Ascending aorta (tissue), 2 donors: ENCODE measurements at regions not wholly inside any gene's neighbourhood (a gene's known extent, or its start where the extent isn't known, plus 50 kb on each side); places are given as distances from the start of the nearest gene placed in this dataset.

Experiments
- DNase-seq, 2 donors: peaks; one replicate each; pipeline ENCODE4 v3.0.0-alpha.2; 2019; ENCODE audit warnings: low spot score in 2 of 2
- H3K27ac ChIP-seq, 2 donors: fragments of 200-600 bp; sonication (generic); one replicate each; pipeline ENCODE4 v1.5.1; 2016 to 2017; ENCODE audit warnings: mild to moderate bottlenecking in 1 of 2
- H3K27me3 ChIP-seq: fragments of 200-600 bp; sonication (generic); one replicate; pipeline ENCODE4 v1.5.1; 2017
- H3K36me3 ChIP-seq, 2 donors: fragments of 200-600 bp; sonication (generic); one replicate each; pipeline ENCODE4 v1.5.1; 2016
- H3K4me1 ChIP-seq, 2 donors: fragments of 200-600 bp; sonication (generic); one replicate each; pipeline ENCODE4 v1.5.1; 2016 to 2017; ENCODE audit warnings: mild to moderate bottlenecking in 1 of 2
- H3K4me3 ChIP-seq, 2 donors: fragments of 200-600 bp; sonication (generic); one replicate each; pipeline ENCODE4 v1.5.1; 2016 to 2017; ENCODE audit warnings: mild to moderate bottlenecking in 1 of 2
- H3K9me3 ChIP-seq, 2 donors: fragments of 200-600 bp; sonication (generic); one replicate each; pipeline ENCODE4 v1.5.1; 2016
- intact Hi-C: fragments of 100-400 bp; cut with DNase I; formaldehyde crosslinking; loops from one replicate; pipeline ENCODE4 v1.15.1; 2023
- TF ChIP-seq, protein P1 (sequence below), 3 experiments: fragments of 200-600 bp in 2 of 3; fragments of 450-650 bp in 1 of 3; sonication (generic) in 2 of 3; IDR thresholded peaks; one replicate each; pipeline ENCODE4 v1.5.1; 2016 to 2019; ENCODE audit warnings: antibody characterized with exemption in 3 of 3, mild to moderate bottlenecking in 1 of 3, moderate library complexity in 1 of 3

DNA sequence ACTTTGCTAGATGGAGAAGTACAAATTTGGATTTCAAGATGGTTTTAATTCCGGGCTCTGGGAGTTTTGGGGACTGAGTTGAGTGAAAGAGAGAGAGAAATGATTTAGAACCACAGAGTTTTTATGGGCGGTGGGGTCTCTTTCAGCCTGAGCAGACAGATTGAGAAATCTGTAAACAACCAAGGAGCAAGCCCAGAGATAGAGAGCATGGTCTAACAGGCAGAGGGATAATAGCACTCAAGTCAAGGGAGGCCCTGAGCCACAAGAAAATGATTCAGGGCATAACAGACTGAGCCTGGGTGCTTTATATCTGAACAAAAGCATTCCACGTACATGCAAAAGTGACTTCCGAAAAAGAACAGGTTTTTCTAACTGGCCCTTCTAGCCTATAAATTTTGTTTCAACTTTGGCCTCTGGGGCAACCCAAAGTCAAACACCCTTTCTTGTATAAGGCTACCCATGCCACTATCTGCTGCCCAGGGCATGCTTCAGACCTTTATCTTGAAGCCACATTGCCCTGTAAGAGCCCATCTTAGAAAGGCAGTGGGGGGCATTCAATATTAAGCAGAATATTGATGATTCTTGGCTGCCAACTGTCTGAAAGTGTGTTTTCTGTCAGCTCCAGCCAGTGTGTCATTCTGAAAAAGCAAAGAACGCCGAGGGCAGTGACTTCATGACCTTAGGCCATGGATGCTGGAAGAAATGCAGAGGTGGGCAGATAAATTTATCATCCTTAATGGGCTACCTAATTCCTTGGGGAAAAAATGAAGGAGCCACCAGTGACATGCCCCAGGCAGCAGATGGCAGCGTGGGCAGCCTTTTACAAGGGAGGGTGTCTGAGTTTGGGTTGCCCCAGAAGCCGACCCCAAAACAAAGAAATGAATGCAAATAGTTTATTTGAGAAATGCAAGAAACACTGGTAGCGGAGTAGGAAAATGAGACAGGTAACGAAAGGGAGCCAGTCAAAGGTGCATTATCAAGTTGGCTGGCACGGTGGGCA, 637.6 kb downstream of the MID1IP1 start:
- Histone ChIP-seq H3K27ac (no peak overlapping the region), H3K36me3 (no peaks in the 10 kb centered on the region), H3K4me1 (no peaks in the 10 kb centered on the region), H3K9me3 (peaks cover 6 to 7% of the 10 kb centered on the region in 2 donors), H3K27me3 (no peaks in the 10 kb centered on the region), H3K4me3 (no peak overlapping the region)
- intact Hi-C loops: no loop called here
- DNase-seq: no peak
- TF ChIP-seq, protein P1, sequence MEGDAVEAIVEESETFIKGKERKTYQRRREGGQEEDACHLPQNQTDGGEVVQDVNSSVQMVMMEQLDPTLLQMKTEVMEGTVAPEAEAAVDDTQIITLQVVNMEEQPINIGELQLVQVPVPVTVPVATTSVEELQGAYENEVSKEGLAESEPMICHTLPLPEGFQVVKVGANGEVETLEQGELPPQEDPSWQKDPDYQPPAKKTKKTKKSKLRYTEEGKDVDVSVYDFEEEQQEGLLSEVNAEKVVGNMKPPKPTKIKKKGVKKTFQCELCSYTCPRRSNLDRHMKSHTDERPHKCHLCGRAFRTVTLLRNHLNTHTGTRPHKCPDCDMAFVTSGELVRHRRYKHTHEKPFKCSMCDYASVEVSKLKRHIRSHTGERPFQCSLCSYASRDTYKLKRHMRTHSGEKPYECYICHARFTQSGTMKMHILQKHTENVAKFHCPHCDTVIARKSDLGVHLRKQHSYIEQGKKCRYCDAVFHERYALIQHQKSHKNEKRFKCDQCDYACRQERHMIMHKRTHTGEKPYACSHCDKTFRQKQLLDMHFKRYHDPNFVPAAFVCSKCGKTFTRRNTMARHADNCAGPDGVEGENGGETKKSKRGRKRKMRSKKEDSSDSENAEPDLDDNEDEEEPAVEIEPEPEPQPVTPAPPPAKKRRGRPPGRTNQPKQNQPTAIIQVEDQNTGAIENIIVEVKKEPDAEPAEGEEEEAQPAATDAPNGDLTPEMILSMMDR (IDR thresholded peaks at IDR 0.05): no peak

DNA sequence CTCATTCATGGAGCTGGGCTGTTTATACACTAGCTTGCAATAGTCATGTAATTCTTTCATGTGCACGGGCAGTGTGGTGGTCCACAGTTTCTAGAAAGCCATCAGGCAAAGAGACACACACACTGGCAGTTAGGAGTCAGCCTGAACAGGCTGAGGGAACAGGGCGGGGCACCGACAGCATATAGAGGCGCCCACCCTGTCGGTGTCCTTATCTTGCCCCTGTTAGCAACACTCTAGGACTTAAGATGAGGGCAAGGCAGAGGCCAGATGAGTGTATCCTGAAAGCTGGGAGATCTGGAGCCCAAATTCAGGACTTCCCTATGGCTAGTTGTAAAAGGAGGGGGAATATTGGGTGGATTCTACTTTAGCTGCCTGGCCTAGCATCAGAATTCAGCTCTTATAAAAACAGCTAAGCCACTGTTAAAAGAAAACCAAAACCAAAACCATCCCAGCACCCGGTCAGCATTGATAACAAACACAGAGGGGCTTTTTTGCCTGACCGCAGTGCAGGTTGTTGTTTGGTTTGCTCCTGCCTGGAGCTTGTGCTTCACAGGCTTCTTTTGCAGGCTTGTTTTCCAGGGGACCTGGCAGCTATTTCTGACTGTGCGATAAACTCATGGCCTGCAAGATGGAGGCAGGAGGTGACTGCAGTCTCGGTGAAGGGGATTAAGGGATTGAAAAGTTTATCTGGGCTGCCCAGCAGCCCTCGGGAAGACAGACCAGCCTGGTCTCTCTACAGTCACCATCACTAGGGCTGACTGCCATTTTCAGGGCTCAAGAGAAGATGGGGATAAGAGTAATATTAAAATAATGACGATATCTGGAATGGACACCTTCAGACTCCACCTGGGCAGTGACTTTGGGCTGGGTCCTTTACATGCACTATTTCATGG, 638.9 kb downstream of the MID1IP1 start:
- intact Hi-C loops: no loop called here
- no peaks in the 10 kb centered on the region for H3K27me3 ChIP-seq
- H3K9me3 ChIP-seq: peaks cover 6 to 7% of the 10 kb centered on the region in 2 donors
- DNase-seq: no peak
- H3K4me1 ChIP-seq: no peaks in the 10 kb centered on the region
- H3K27ac ChIP-seq: no peak overlapping the region
- H3K36me3 ChIP-seq: no peaks in the 10 kb centered on the region
- TF ChIP-seq, protein P1 (IDR thresholded peaks at IDR 0.05): no peak
- no peak overlapping the region for H3K4me3 ChIP-seq

DNA sequence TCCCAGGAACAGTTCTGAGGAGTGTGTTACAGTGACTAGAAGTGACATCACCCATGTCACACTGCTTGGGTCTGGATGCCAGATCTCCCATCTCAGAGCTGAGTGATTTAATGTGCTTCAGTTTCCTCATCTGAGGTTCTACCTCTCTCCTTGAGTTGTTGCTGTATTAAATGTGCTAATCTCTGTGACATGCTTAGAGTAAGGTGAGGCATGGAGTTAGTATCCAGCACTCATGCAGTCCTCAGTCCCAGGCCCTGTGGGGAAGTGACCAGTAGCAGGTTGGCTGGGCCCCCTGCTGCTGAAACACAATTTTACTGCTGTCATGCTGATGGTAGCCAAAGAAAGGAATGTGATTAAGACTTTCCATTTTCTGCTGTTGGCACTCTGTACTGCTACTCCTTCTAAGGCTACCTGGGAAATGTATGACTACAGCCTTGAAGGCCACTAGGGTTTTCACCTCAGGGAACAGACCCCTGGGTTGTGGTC, 639.6 kb downstream of the MID1IP1 start:
- H3K9me3 ChIP-seq: peaks cover 6 to 7% of the 10 kb centered on the region in 2 donors

DNA sequence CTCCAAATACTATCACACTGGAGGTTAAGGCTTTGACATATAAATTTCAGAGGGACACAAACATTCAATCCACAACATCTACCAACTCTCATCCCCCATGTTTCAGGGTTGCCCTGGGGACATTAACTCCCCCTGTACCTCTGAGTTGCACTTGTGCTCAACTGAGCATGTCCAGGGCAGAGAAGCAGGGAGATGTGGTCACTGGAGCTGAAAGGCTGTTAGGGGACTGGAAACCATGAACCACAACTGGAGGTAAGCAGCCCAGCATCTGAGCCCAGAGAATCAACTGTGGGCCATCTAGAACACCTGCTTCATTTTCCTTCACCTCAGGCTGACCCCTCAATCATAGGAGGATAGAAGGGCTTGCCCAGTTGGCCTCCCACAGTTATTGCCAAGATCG, 641.1 kb downstream of the MID1IP1 start:
- H3K36me3 ChIP-seq: no peaks in the 10 kb centered on the region
- no peaks in the 10 kb centered on the region for H3K27me3 ChIP-seq
- no peak overlapping the region for H3K27ac ChIP-seq
- intact Hi-C loops: no loop called here
- H3K4me1 ChIP-seq: no peaks in the 10 kb centered on the region
- no peak for DNase-seq
- no peak overlapping the region for H3K4me3 ChIP-seq
- TF ChIP-seq, protein P1 (IDR thresholded peaks at IDR 0.05): no peak
- H3K9me3 ChIP-seq: peaks cover 0 to under 1% of the 10 kb centered on the region in 2 donors

More for the DNA sequence above, 639.6 kb downstream of the MID1IP1 start:
- TF ChIP-seq, protein P1 (IDR thresholded peaks at IDR 0.05): no peak
- H3K4me3 ChIP-seq: no peak overlapping the region
- DNase-seq: no peak
- H3K36me3 ChIP-seq: no peaks in the 10 kb centered on the region
- no peaks in the 10 kb centered on the region for H3K27me3 ChIP-seq
- no peak overlapping the region for H3K27ac ChIP-seq
- H3K4me1 ChIP-seq: no peaks in the 10 kb centered on the region
- intact Hi-C loops: no loop called here

DNA sequence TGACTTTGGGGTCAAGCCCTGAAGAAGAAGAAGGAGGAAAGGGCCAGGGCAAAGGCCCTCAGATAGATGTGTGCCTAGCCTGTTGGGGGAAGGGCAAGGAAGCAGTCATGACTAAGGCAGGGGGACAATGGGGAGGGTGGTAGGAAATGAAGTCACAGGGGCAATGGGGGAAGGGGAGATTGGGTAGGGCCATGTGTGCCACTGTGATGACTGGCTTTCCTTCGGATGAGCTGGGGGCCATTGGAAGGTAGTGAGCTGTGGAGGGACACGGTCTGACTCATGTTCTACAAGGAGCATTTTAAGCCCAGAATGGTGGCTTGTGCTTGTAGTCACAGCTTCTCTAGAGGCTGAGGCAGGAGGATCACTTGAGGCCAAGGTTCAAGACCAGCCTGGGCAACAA, 642.0 kb downstream of the MID1IP1 start:
- H3K4me3 ChIP-seq: no peak overlapping the region
- no peaks in the 10 kb centered on the region for H3K36me3 ChIP-seq
- intact Hi-C loops: no loop called here
- TF ChIP-seq, protein P1 (IDR thresholded peaks at IDR 0.05): no peak
- H3K27ac ChIP-seq: no peak overlapping the region
- DNase-seq: no peak
- no peaks in the 10 kb centered on the region for H3K27me3 ChIP-seq
- no peaks in the 10 kb centered on the region for H3K9me3 ChIP-seq
- no peaks in the 10 kb centered on the region for H3K4me1 ChIP-seq
